A673 (cell line): ENCODE measurements at regions not wholly inside any gene's neighbourhood (a gene's known extent, or its start where the extent isn't known, plus 50 kb on each side); places are given as distances from the start of the nearest gene placed in this dataset.

Experiments used
- BruUV-seq: library from RNA; stranded (reverse); fragments of 400-500 nt; replicated peaks from 2 replicates; lab custom pipeline; 2021; lab: Mats Ljungman, UMichigan
- CTCF ChIA-PET: fragments of 300-600 bp; sonication (Branson Sonifier 250); formaldehyde crosslinking; loops from one replicate; lab custom pipeline; 2022; ENCODE audit warnings: antibody characterized with exemption; lab: Charles Lee
- POLR2A ChIA-PET: fragments of 300-600 bp; sonication (Branson Sonifier 250); formaldehyde crosslinking; loops from one replicate; lab custom pipeline; 2022; ENCODE audit warnings: antibody characterized with exemption; ENCODE audit not compliant: low non-redundant PET; lab: Charles Lee
- DNase-seq: peaks from one replicate; pipeline ENCODE4 v3.0.0-alpha.2; 2015; ENCODE audit warnings: low spot score
- H3K27ac ChIP-seq: fragments of 200-600 bp; sonication (generic); 2 replicates; pipeline ENCODE4 v1.5.1; 2016; ENCODE audit warnings: mixed run types, low read depth, mild to moderate bottlenecking, mixed read lengths, antibody characterized with exemption, low read length; ENCODE audit not compliant: poor library complexity, severe bottlenecking
- H3K27me3 ChIP-seq: fragments of 200-600 bp; sonication (generic); replicated peaks from 2 replicates; pipeline ENCODE4 v1.6.1; 2017; ENCODE audit warnings: mixed run types, low read depth, mild to moderate bottlenecking, mixed read lengths, antibody characterized with exemption, low read length; ENCODE audit not compliant: insufficient read depth, poor library complexity
- H3K36me3 ChIP-seq: fragments of 200-600 bp; sonication (generic); 2 replicates; pipeline ENCODE4 v1.6.1; 2016; ENCODE audit warnings: mixed run types, mild to moderate bottlenecking, mixed read lengths, antibody characterized with exemption, low read length; ENCODE audit not compliant: insufficient read depth, poor library complexity, severe bottlenecking
- H3K4me1 ChIP-seq: fragments of 200-600 bp; sonication (generic); 2 replicates; pipeline ENCODE4 v1.6.1; 2017; ENCODE audit warnings: mixed run types, mild to moderate bottlenecking, mixed read lengths, antibody characterized with exemption, low read length; ENCODE audit not compliant: insufficient read depth, poor library complexity, severe bottlenecking
- H3K4me3 ChIP-seq: fragments of 200-600 bp; sonication (generic); 2 replicates; pipeline ENCODE4 v1.5.1; 2016; ENCODE audit warnings: low read depth, mixed run types, mild to moderate bottlenecking, mixed read lengths, low read length; ENCODE audit not compliant: poor library complexity, severe bottlenecking
- H3K9me3 ChIP-seq: fragments of 200-600 bp; sonication (generic); 2 replicates; pipeline ENCODE4 v1.6.1; 2016; ENCODE audit warnings: mixed run types, low read depth, mild to moderate bottlenecking, mixed read lengths, antibody characterized with exemption, low read length; ENCODE audit not compliant: poor library complexity, severe bottlenecking
- CTCF ChIP-seq: fragments of 300-800, 200-600 bp; sonication (generic); conservative IDR thresholded peaks from 2 replicates; pipeline ENCODE4 v1.5.1; 2017; ENCODE audit warnings: low read depth, mild to moderate bottlenecking, antibody characterized with exemption, low read length, moderate library complexity, mixed read lengths
- EZH2 ChIP-seq: fragments of 200-600 bp; sonication (generic); IDR thresholded peaks from 2 replicates; pipeline ENCODE4 v1.6.1; 2017; ENCODE audit warnings: borderline replicate concordance, low read depth, mild to moderate bottlenecking, mixed read lengths, antibody characterized with exemption, low read length; ENCODE audit not compliant: poor library complexity, severe bottlenecking
- intact Hi-C: fragments of 100-400 bp; cut with micrococcal nuclease; formaldehyde crosslinking; loops from one replicate; pipeline ENCODE4 v1.10.0; 2022; ENCODE audit not compliant: unreplicated experiment

GRCh38 chr10:83585686-83586085 is 553.6 kb upstream of the GHITM start:
- no TSS peak for BruUV-seq
- ChIA-PET CTCF (no interaction called here), POLR2A (no interaction called here)
- Histone ChIP-seq H3K27me3 (no peaks in the 10 kb centered on the region), H3K4me1 (no peaks in the 10 kb centered on the region), H3K36me3 (no peaks in the 10 kb centered on the region), H3K9me3 (peaks cover 13% of the 10 kb centered on the region), H3K4me3 (no peak overlapping the region), H3K27ac (no peak overlapping the region)
- no peak for DNase-seq
- TF ChIP-seq EZH2 (no peak), CTCF (no peak)
- intact Hi-C loops, result no loop called here

GRCh38 chr10:83592337-83592935 is 546.9 kb upstream of the GHITM start:
- H3K9me3 ChIP-seq, result peaks cover 24% of the 10 kb centered on the region
- TF ChIP-seq CTCF, result no peak
- TF ChIP-seq EZH2, result no peak
- no peaks in the 10 kb centered on the region for H3K36me3 ChIP-seq
- CTCF ChIA-PET, result no interaction called here
- DNase-seq, result no peak
- no TSS peak for BruUV-seq
- no peak overlapping the region for H3K4me3 ChIP-seq
- no peak overlapping the region for H3K27ac ChIP-seq
- POLR2A ChIA-PET, result no interaction called here
- H3K27me3 ChIP-seq, result no peaks in the 10 kb centered on the region
- no peaks in the 10 kb centered on the region for H3K4me1 ChIP-seq
- intact Hi-C loops, result no loop called here

- BruUV-seq, result no TSS peak
- H3K4me1 ChIP-seq, result no peaks in the 10 kb centered on the region
- no peaks in the 10 kb centered on the region for H3K36me3 ChIP-seq
- TF ChIP-seq CTCF (no peak), EZH2 (no peak)
- no peak for DNase-seq
- intact Hi-C loops, result no loop called here
- peaks cover 5% of the 10 kb centered on the region for H3K9me3 ChIP-seq
- no peaks in the 10 kb centered on the region for H3K27me3 ChIP-seq
- H3K27ac ChIP-seq, result no peak overlapping the region
- POLR2A ChIA-PET, result no interaction called here
- CTCF ChIA-PET, result interaction anchor here (0.6 kb wide), 1 partner anchor 423 kb away, joined by 4 read pairs; no protein-coding TSS in a partner anchor
- no peak overlapping the region for H3K4me3 ChIP-seq
Observed at GRCh38 chr10:83603708-83604107, 535.6 kb upstream of the GHITM start.
